Lung (tissue), 11 donors: ENCODE measurements at regions not wholly inside any gene's neighbourhood (a gene's known extent, or its start where the extent isn't known, plus 50 kb on each side); places are given as distances from the start of the nearest gene placed in this dataset.

Experiments used
- ATAC-seq: fragments of 200-7000 bp; cut with Tn5 transposase; one replicate; pipeline ENCODE4 v1.9.1; 2020; ENCODE audit warnings: moderate number of reproducible peaks; ENCODE audit not compliant: insufficient read depth, low FRiP score
- DNase-seq, 3 donors: peaks; one replicate each; pipeline ENCODE4 v3.0.0-alpha.2; 2013 to 2017
- H3K27ac ChIP-seq, 2 donors: one replicate each; pipeline ENCODE4 v1.5.1; 2013; ENCODE audit warnings: mild to moderate bottlenecking in 2 of 2, moderate library complexity in 2 of 2, control low read depth in 1 of 2, inconsistent platforms in 1 of 2, low read depth in 1 of 2, low read length in 1 of 2
- H3K27me3 ChIP-seq, 3 donors: one replicate each; pipeline ENCODE4 v1.5.1; 2013; ENCODE audit warnings: low read length in 2 of 3; ENCODE audit not compliant: control insufficient read depth in 3 of 3, insufficient read depth in 3 of 3
- H3K36me3 ChIP-seq, 4 donors: one replicate each; pipeline ENCODE4 v1.5.1; 2013; ENCODE audit warnings: low read length in 4 of 4, mild to moderate bottlenecking in 1 of 4, moderate library complexity in 1 of 4; ENCODE audit not compliant: control insufficient read depth in 4 of 4, insufficient read depth in 4 of 4
- H3K4me1 ChIP-seq, 5 donors: one replicate each; pipeline ENCODE4 v1.5.1; 2013; ENCODE audit warnings: low read length in 5 of 5, mild to moderate bottlenecking in 2 of 5, moderate library complexity in 1 of 5; ENCODE audit not compliant: control insufficient read depth in 5 of 5, insufficient read depth in 5 of 5
- H3K4me3 ChIP-seq: one replicate; pipeline ENCODE4 v1.5.1; 2013; ENCODE audit warnings: mild to moderate bottlenecking, control low read depth, moderate library complexity
- H3K9ac ChIP-seq, 2 donors: one replicate each; pipeline ENCODE4 v1.5.1; 2013; ENCODE audit warnings: low read length in 2 of 2, control low read depth in 1 of 2; ENCODE audit not compliant: insufficient read depth in 1 of 2
- H3K9me3 ChIP-seq, 4 donors: one replicate each; pipeline ENCODE4 v1.5.1; 2013; ENCODE audit warnings: low read length in 3 of 4, mild to moderate bottlenecking in 1 of 4, moderate library complexity in 1 of 4; ENCODE audit not compliant: control insufficient read depth in 4 of 4, insufficient read depth in 3 of 4
- CTCF ChIP-seq: IDR thresholded peaks from 2 replicates; pipeline ENCODE4 v1.5.1; 2012; ENCODE audit warnings: mild to moderate bottlenecking; ENCODE audit errors: control extremely low read depth, extremely low read depth
- WGBS, 2 donors: extraction: QIAGEN DNeasy Blood & Tissue Kit; methylation state at CpG; one replicate each; pipeline ENCODE4 v1.1.7; 2013; 5-methylcytosine and 5-hydroxymethylcytosine counted together
- donor health status: control.
- donor health status: control.
- donor health status: Bipolar disorder and iron deficiency.
- donor health status: healthy.
- donor health status: DM: yes; HTN: yes; CAD: no.

DNA sequence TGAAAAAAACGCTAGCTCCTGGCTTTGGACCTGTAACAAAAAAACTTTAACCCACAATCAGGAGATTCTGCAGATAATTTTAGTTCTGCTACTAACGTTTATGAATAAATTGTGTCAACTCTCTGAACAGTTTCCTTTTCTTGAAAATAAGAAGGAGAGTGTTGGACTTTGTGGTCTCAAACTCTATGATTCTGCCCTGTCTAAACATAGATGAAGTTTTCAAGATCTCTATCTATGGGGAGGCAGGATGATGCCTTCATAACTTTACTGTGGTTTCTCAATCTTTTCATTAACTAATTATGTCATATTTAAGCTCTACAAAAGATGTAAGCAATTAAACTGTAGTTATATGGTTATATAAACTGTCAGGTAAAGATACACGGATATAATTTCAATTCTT, 162.0 kb downstream of the REEP3 start:
- no peak for DNase-seq
- Histone ChIP-seq H3K4me3 (no peak overlapping the region), H3K4me1 (peaks cover 0 to 10% (median 0%) of the 10 kb centered on the region in 5 donors), H3K9me3 (no peaks in the 10 kb centered on the region), H3K9ac (no peak overlapping the region), H3K27ac (no peak overlapping the region), H3K36me3 (no peaks in the 10 kb centered on the region), H3K27me3 (no peaks in the 10 kb centered on the region)
- TF ChIP-seq CTCF, result no peak
- no peak for ATAC-seq
- WGBS, 2 donors, result 47 to 67% methylated on average over 3 of the region's 3 CpGs

DNA sequence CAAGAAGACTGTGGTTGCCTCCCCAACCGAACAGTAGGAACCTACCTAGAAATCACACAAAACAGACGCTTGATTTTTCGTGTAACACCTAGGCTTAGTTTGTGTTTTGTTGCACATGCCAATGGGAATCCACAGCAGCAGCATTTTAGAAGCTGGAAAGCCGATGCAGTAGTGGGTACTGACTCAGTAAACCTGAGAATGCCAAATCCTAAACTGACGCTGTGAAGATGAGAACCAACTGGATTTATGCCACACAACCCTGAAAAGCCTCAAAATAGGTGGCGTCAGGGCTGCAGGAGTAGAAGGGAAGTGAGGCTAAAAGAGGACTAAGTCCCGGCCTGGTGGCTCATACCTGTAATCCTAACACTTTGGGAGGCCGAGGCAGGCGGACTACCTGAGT, 162.5 kb downstream of the REEP3 start:
- H3K4me1 ChIP-seq, result peaks cover 0 to 10% (median 0%) of the 10 kb centered on the region in 5 donors
- H3K9me3 ChIP-seq, result no peaks in the 10 kb centered on the region
- H3K36me3 ChIP-seq, result no peaks in the 10 kb centered on the region
- no peak overlapping the region for H3K27ac ChIP-seq
- DNase-seq (no peak), ATAC-seq (no peak)
- WGBS, 2 donors, result 91 to 92% methylated on average over 9 of the region's 9 CpGs
- no peak overlapping the region for H3K4me3 ChIP-seq
- H3K27me3 ChIP-seq, result no peaks in the 10 kb centered on the region
- H3K9ac ChIP-seq, result no peak overlapping the region
- TF ChIP-seq CTCF, result no peak

DNA sequence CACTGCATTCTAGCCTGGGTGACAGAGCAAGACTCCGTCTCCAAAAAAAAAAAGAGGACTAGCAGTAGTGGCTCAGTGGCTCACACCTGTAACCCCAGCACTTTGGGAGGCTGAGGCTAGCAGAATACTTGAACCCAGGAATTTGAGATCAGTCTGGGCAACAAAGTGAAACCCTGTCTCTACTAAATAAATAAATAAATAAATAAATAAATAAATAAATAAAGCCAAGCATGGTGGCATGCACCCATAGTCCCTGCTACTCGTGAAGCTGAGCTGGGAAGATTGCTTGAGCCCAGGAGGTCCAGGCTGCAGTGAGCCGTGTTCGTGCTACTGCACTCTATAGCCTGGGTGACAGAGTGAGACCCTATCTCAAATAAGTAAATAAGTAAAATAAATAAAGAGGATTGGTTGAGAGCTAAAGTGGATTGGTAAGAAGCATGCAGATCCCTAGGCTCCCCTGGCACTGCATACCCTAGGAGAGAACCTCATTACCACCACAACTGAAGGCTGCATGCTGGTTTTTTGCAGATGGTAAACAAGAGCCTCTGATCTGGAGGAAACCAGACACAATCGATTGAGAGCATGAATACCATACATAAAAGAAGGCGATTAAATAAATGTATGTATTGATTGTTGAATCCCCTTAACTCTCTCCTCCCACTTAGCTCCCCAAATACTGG, 163.2 kb downstream of the REEP3 start:
- H3K9ac ChIP-seq, result no peak overlapping the region
- no peak overlapping the region for H3K27ac ChIP-seq
- TF ChIP-seq CTCF, result no peak
- H3K27me3 ChIP-seq, result no peaks in the 10 kb centered on the region
- peaks cover 0 to 10% (median 0%) of the 10 kb centered on the region in 5 donors for H3K4me1 ChIP-seq
- no peaks in the 10 kb centered on the region for H3K9me3 ChIP-seq
- H3K4me3 ChIP-seq, result no peak overlapping the region
- 82 to 89% methylated on average over 6 of the region's 6 CpGs for WGBS, 2 donors
- DNase-seq (no peak), ATAC-seq (no peak)
- no peaks in the 10 kb centered on the region for H3K36me3 ChIP-seq

DNA sequence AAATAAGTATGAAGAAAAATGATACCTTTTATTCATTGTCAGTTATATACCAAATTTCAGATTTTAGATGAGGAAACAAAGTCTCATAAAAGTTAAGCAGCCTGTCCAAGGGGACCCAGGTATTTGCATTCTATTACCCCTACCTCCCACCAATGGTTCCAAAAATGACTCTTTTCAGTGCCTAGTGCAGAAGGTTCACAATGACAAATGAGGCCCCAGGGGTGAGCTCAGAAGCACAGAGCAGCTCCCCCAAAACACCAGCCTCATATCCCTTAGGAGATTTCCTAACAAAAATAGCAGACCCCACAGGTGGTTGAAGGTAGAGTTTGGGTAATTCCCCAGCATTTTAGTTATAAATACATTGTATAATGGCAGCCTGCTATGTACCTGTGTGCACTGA, 168.6 kb downstream of the REEP3 start:
- H3K27ac ChIP-seq, result no peak overlapping the region
- no peaks in the 10 kb centered on the region for H3K36me3 ChIP-seq
- H3K9ac ChIP-seq, result no peak overlapping the region
- H3K9me3 ChIP-seq, result no peaks in the 10 kb centered on the region
- H3K4me3 ChIP-seq, result no peak overlapping the region
- DNase-seq, result no peak
- no peaks in the 10 kb centered on the region for H3K27me3 ChIP-seq
- peaks cover 0 to 8% (median 3%) of the 10 kb centered on the region in 5 donors for H3K4me1 ChIP-seq
- TF ChIP-seq CTCF, result no peak
- ATAC-seq, result no peak
